H1 (cell line): ENCODE measurements at regions not wholly inside any gene's neighbourhood (a gene's known extent, or its start where the extent isn't known, plus 50 kb on each side); places are given as distances from the start of the nearest gene placed in this dataset.

ENCODE experiments used
- ASH2L ChIP-seq: fragments of 200-600, 300-600 bp; sonication (generic); IDR thresholded peaks from one replicate; pipeline ENCODE4 v1.7.1; 2017; ENCODE audit warnings: low read length
- EZH2 ChIP-seq: fragments of 200-600 bp; sonication (generic); IDR thresholded peaks from 2 replicates; pipeline ENCODE4 v1.7.1; 2012; ENCODE audit warnings: low read depth, mild to moderate bottlenecking, moderate library complexity, low read length, inconsistent platforms; ENCODE audit not compliant: severe bottlenecking
- KDM1A ChIP-seq: fragments of 200-600, 300-600 bp; sonication (generic); IDR thresholded peaks from 2 replicates; pipeline ENCODE4 v1.7.1; 2016; ENCODE audit warnings: mild to moderate bottlenecking, low read length, borderline replicate concordance
- SP4 ChIP-seq: IDR thresholded peaks from 2 replicates; pipeline ENCODE4 v1.6.1; 2012; ENCODE audit warnings: low read length, inconsistent platforms
- YY1 ChIP-seq: IDR thresholded peaks from 2 replicates; pipeline ENCODE4 v1.6.1; 2011; ENCODE audit warnings: low read depth, mild to moderate bottlenecking, low read length

DNA sequence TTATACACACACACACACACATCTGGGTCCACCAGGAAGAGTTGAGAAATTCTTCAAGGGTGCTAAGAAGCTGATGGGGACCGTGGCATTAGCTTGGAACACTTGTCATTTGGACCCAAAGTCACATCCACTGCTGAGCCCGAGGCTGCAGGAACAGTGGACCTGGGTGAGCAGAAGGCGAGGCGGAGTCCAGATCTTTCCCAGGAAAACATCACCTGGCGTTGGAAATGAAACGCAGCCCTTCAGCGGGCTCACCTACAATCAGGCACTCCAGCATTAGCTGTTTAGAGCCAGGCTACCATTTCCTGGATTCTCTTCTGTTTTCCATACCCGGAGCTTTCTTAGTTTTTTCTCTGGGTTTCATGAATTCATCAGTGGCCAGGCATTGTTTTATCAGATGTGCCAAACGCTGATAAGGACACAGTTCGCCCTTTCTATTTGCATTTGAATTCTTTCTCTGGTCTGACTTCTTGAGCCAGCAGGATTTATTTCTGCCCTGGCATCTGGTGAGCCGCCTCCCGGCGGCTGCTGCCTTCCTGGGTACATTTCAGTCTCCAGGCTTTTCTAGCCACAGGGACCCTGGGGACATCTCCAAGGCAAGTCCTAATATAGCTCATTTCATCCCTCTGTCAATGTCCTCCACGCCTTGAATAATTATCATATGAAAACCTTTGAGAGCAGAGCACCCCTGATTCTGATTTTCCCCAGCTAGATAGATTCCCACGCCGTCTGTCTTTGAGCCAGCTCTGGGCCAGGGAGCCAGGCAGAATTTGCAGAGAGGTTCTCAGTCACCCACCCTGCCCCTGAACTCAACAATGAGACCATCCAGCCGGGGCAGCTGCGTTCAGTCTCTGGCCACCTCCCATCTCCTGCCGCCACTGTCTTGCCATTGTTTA lies 170.9 kb downstream of the TTLL2 start (continued):
- TF ChIP-seq ASH2L (no peak), SP4 (no peak), YY1 (no peak), EZH2 (no peak), KDM1A (no peak)
- TF ChIP-seq, all 59 proteins: peak for 0
